Ishikawa (cell line): ENCODE measurements at regions not wholly inside any gene's neighbourhood (a gene's known extent, or its start where the extent isn't known, plus 50 kb on each side); places are given as distances from the start of the nearest gene placed in this dataset.

Experiments used
- CEBPB ChIP-seq: IDR thresholded peaks from 2 replicates; pipeline ENCODE4 v1.6.1; 2012
- CREB1 ChIP-seq: IDR thresholded peaks from 2 replicates; pipeline ENCODE4 v1.6.1; 2012; ENCODE audit warnings: low read depth
- EGR1 ChIP-seq: IDR thresholded peaks from 2 replicates; pipeline ENCODE4 v1.6.1; 2012
- EP300 ChIP-seq: IDR thresholded peaks from 2 replicates; pipeline ENCODE4 v1.6.1; 2012; ENCODE audit warnings: borderline replicate concordance
- FOXM1 ChIP-seq: IDR thresholded peaks from 2 replicates; pipeline ENCODE4 v1.6.1; 2012; ENCODE audit warnings: low read depth, borderline replicate concordance
- NFIC ChIP-seq: IDR thresholded peaks from 2 replicates; pipeline ENCODE4 v1.6.1; 2012
- RAD21 ChIP-seq: IDR thresholded peaks from 2 replicates; pipeline ENCODE4 v1.6.1; 2012; ENCODE audit warnings: low read depth
- TAF1 ChIP-seq: IDR thresholded peaks from 2 replicates; pipeline ENCODE4 v1.6.1; 2012; ENCODE audit warnings: low read depth, mild to moderate bottlenecking
- TCF12 ChIP-seq: IDR thresholded peaks from 2 replicates; pipeline ENCODE4 v1.6.1; 2012; ENCODE audit warnings: low read depth
- TEAD4 ChIP-seq: IDR thresholded peaks from 2 replicates; pipeline ENCODE4 v1.6.1; 2012
- TF ChIP-seq, protein P1 (sequence below): IDR thresholded peaks from 2 replicates; pipeline ENCODE4 v1.6.1; 2012; ENCODE audit warnings: low read depth, mild to moderate bottlenecking
- TF ChIP-seq, protein P2 (sequence below): IDR thresholded peaks from 2 replicates; pipeline ENCODE4 v1.6.1; 2012
- TF ChIP-seq, protein P3 (sequence below): IDR thresholded peaks from 2 replicates; pipeline ENCODE4 v1.6.1; 2012

DNA sequence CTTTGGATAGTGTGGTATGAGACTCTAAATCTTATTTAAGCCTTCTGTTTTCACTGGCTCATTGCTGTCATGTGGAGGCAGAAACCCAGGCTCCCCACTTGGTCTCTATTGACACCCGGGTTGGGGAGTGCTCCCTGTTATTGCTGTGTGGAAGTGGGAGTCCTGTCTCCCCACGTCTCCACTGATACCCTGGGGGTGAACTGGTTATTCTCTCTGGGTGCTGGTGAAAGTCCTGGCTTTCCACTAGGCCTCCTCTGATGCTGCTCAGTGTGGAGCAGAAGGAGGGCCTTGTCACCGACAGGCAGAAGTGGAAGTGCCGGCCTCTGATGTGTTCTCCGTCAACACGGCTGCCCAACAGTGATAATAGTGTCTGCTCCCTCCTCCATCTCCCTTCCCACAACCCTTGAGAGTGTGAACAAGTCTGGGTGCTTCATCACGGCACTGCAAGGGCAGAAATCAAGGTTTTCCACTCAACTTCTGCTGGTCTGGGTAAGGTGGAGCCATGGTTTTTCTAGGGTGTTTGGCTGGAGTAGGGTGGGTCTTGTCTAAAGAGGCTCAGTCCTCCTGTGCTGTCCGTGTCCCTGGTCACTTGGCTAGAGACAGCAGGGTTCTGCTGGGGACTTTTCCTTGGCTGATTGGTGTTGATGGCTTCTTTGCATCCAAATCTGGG is 240.7 kb upstream of the B3GAT1 start:
- TF ChIP-seq EP300 (no peak), TAF1 (no peak), RAD21 (no peak), TCF12 (no peak), FOXM1 (no peak), TEAD4 (no peak), CREB1 (no peak), EGR1 (no peak), CEBPB (no peak), NFIC (no peak)
- TF ChIP-seq, protein P1, sequence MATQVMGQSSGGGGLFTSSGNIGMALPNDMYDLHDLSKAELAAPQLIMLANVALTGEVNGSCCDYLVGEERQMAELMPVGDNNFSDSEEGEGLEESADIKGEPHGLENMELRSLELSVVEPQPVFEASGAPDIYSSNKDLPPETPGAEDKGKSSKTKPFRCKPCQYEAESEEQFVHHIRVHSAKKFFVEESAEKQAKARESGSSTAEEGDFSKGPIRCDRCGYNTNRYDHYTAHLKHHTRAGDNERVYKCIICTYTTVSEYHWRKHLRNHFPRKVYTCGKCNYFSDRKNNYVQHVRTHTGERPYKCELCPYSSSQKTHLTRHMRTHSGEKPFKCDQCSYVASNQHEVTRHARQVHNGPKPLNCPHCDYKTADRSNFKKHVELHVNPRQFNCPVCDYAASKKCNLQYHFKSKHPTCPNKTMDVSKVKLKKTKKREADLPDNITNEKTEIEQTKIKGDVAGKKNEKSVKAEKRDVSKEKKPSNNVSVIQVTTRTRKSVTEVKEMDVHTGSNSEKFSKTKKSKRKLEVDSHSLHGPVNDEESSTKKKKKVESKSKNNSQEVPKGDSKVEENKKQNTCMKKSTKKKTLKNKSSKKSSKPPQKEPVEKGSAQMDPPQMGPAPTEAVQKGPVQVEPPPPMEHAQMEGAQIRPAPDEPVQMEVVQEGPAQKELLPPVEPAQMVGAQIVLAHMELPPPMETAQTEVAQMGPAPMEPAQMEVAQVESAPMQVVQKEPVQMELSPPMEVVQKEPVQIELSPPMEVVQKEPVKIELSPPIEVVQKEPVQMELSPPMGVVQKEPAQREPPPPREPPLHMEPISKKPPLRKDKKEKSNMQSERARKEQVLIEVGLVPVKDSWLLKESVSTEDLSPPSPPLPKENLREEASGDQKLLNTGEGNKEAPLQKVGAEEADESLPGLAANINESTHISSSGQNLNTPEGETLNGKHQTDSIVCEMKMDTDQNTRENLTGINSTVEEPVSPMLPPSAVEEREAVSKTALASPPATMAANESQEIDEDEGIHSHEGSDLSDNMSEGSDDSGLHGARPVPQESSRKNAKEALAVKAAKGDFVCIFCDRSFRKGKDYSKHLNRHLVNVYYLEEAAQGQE: no peak
- TF ChIP-seq, protein P2, sequence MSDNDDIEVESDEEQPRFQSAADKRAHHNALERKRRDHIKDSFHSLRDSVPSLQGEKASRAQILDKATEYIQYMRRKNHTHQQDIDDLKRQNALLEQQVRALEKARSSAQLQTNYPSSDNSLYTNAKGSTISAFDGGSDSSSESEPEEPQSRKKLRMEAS: no peak
- TF ChIP-seq, protein P3, sequence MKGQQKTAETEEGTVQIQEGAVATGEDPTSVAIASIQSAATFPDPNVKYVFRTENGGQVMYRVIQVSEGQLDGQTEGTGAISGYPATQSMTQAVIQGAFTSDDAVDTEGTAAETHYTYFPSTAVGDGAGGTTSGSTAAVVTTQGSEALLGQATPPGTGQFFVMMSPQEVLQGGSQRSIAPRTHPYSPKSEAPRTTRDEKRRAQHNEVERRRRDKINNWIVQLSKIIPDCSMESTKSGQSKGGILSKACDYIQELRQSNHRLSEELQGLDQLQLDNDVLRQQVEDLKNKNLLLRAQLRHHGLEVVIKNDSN: no peak
